22Rv1 (cell line): ENCODE measurements at regions not wholly inside any gene's neighbourhood (a gene's known extent, or its start where the extent isn't known, plus 50 kb on each side); places are given as distances from the start of the nearest gene placed in this dataset.
"Not testable (repeated sequence)": the region's sequence is repeated elsewhere in the genome, so short reads cannot be mapped to it uniquely, and the experiment has no call there.

ENCODE experiments used
- H3K27ac ChIP-seq: fragments of 450-650 bp; 2 replicates; pipeline ENCODE4 v1.5.1; 2017
- CTCF ChIP-seq: fragments of 450-650 bp; IDR thresholded peaks from 2 replicates; pipeline ENCODE4 v1.5.1; 2017; ENCODE audit warnings: mild to moderate bottlenecking
- ZFX ChIP-seq: fragments of 450-650 bp; IDR thresholded peaks from 2 replicates; pipeline ENCODE4 v1.6.1; 2017; ENCODE audit warnings: antibody characterized with exemption, borderline replicate concordance

- TF ChIP-seq ZFX = no peak
- TF ChIP-seq CTCF = no peak
- no peak overlapping the region for H3K27ac ChIP-seq
Measured at GRCh38 chr7:136123352-136123751, 146.2 kb upstream of the MTPN start.

GRCh38 chr7:136122026-136122425 is 144.9 kb upstream of the MTPN start:
- TF ChIP-seq ZFX = no peak
- no peak for TF ChIP-seq CTCF
- no peak overlapping the region for H3K27ac ChIP-seq

GRCh38 chr7:136117539-136117938 is 140.4 kb upstream of the MTPN start:
- TF ChIP-seq CTCF (no peak), ZFX (no peak)
- no peak overlapping the region for H3K27ac ChIP-seq

GRCh38 chr7:136116186-136116585 is 139.0 kb upstream of the MTPN start:
- no peak overlapping the region for H3K27ac ChIP-seq
- TF ChIP-seq ZFX (no peak), CTCF (no peak)

- peak; percentile 96 for TF ChIP-seq CTCF
- TF ChIP-seq ZFX = no peak
- no peak overlapping the region for H3K27ac ChIP-seq
Measured at GRCh38 chr7:136114966-136115762, 138.0 kb upstream of the MTPN start.

GRCh38 chr7:136114467-136114866 is 137.3 kb upstream of the MTPN start:
- not testable (repeated sequence) for H3K27ac ChIP-seq

- H3K27ac ChIP-seq = not testable (repeated sequence)
Measured at GRCh38 chr7:136109037-136109436, 131.9 kb upstream of the MTPN start.

GRCh38 chr7:136105191-136105590 is 128.0 kb upstream of the MTPN start:
- no peak overlapping the region for H3K27ac ChIP-seq
- TF ChIP-seq ZFX (no peak), CTCF (no peak)
